ENCODE measurements at regions not wholly inside any gene's neighbourhood (a gene's known extent, or its start where the extent isn't known, plus 50 kb on each side); places are given as distances from the start of the nearest gene placed in this dataset.

DNA sequence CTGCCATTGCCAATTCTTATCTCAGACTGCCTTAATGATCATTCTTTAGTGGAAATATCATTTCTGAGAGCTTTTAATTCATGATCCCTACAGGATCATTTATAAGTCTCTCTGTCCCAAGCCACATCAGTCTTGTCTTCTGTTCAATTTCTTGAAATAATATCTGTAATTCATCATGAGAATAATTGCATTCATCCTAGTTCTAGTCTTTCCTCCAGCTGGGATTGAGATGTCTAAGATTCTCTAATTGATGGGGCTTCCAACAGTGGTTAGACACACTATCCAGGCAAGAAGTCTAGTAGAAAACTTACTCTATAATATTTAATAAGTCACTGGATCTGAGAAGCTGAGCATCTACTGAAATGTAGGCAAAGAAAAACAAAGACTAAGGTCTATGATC, 854.7 kb upstream of the ADGRL3 start (continued):
- TF ChIP-seq, protein P1, sequence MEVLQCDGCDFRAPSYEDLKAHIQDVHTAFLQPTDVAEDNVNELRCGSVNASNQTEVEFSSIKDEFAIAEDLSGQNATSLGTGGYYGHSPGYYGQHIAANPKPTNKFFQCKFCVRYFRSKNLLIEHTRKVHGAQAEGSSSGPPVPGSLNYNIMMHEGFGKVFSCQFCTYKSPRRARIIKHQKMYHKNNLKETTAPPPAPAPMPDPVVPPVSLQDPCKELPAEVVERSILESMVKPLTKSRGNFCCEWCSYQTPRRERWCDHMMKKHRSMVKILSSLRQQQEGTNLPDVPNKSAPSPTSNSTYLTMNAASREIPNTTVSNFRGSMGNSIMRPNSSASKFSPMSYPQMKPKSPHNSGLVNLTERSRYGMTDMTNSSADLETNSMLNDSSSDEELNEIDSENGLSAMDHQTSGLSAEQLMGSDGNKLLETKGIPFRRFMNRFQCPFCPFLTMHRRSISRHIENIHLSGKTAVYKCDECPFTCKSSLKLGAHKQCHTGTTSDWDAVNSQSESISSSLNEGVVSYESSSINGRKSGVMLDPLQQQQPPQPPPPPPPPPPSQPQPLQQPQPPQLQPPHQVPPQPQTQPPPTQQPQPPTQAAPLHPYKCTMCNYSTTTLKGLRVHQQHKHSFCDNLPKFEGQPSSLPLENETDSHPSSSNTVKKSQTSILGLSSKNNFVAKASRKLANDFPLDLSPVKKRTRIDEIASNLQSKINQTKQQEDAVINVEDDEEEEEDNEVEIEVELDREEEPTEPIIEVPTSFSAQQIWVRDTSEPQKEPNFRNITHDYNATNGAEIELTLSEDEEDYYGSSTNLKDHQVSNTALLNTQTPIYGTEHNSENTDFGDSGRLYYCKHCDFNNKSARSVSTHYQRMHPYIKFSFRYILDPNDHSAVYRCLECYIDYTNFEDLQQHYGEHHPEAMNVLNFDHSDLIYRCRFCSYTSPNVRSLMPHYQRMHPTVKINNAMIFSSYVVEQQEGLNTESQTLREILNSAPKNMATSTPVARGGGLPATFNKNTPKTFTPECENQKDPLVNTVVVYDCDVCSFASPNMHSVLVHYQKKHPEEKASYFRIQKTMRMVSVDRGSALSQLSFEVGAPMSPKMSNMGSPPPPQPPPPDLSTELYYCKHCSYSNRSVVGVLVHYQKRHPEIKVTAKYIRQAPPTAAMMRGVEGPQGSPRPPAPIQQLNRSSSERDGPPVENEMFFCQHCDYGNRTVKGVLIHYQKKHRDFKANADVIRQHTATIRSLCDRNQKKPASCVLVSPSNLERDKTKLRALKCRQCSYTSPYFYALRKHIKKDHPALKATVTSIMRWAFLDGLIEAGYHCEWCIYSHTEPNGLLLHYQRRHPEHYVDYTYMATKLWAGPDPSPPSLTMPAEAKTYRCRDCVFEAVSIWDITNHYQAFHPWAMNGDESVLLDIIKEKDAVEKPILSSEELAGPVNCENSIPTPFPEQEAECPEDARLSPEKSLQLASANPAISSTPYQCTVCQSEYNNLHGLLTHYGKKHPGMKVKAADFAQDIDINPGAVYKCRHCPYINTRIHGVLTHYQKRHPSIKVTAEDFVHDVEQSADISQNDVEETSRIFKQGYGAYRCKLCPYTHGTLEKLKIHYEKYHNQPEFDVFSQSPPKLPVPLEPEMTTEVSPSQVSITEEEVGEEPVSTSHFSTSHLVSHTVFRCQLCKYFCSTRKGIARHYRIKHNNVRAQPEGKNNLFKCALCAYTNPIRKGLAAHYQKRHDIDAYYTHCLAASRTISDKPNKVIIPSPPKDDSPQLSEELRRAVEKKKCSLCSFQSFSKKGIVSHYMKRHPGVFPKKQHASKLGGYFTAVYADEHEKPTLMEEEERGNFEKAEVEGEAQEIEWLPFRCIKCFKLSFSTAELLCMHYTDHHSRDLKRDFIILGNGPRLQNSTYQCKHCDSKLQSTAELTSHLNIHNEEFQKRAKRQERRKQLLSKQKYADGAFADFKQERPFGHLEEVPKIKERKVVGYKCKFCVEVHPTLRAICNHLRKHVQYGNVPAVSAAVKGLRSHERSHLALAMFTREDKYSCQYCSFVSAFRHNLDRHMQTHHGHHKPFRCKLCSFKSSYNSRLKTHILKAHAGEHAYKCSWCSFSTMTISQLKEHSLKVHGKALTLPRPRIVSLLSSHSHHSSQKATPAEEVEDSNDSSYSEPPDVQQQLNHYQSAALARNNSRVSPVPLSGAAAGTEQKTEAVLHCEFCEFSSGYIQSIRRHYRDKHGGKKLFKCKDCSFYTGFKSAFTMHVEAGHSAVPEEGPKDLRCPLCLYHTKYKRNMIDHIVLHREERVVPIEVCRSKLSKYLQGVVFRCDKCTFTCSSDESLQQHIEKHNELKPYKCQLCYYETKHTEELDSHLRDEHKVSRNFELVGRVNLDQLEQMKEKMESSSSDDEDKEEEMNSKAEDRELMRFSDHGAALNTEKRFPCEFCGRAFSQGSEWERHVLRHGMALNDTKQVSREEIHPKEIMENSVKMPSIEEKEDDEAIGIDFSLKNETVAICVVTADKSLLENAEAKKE (CRISPR knock-in tag; IDR thresholded peaks at IDR 0.05), result no peak

DNA sequence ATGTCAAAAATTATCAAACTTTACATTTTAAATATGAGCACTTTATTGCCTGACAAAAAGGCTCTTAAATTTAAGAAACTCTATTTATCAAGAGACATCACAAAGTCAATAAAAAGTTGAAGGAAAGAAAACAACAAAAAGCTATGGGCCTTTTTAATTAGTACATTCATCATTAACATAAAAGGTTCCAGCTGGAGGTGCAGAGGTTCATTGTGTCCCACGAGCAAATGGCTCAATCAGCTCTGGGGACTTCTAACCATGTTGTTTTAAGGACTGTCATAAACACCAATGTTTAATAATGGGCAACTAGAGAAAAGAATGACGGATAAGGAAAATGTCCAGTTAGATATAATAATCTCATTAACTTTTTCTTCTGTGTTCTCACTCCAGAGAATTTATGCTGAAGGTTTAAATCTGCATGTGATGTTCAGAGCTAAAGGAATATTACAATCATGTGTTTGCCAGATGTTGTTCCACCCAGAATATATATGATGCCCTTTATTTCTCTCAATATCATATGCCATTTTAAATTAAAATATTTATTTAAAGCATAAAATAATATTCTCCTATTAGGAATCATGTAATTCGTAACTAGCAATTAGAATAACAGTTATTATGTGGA, 840.3 kb upstream of the ADGRL3 start:
- Mint-ChIP-seq H3K4me1 (no peaks in the 10 kb centered on the region), H3K9me3 (peaks cover 14% of the 10 kb centered on the region), H3K27me3 (ENCODE audit: insufficient read depth, low read depth, poor library complexity) (no peaks in the 10 kb centered on the region), H3K27ac (no peak overlapping the region), H3K4me3 (no peak overlapping the region), H3K36me3 (ENCODE audit: low read depth) (no peaks in the 10 kb centered on the region; the same call in 2 of the 3 replicates)
- Histone ChIP-seq H3F3A (replicated peaks; ENCODE audit: low read depth) (no peaks in the 10 kb centered on the region), H3K79me2 (replicated peaks; ENCODE audit: insufficient read depth) (no peaks in the 10 kb centered on the region), H3K27ac (ENCODE audit: low read depth) (no peak overlapping the region), H3K4me1 (ENCODE audit: insufficient read depth) (no peaks in the 10 kb centered on the region), H3K36me3 (ENCODE audit: insufficient read depth) (no peaks in the 10 kb centered on the region; the same call in 1 of the 2 replicates), H3K4me3 (no peak overlapping the region), H3K27me3 (ENCODE audit: insufficient read depth) (no peaks in the 10 kb centered on the region), H3K4me2 (no peak overlapping the region), H2AFZ (no peak overlapping the region), H3K9me2 (ENCODE audit: insufficient read depth) (no peaks in the 10 kb centered on the region), H4K20me1 (replicated peaks; ENCODE audit: insufficient read depth) (no peaks in the 10 kb centered on the region)
- ATAC-seq (no peak), DNase-seq (ENCODE audit: low spot score) (no peak)
- TF ChIP-seq ZNF114 (CRISPR knock-in tag; IDR thresholded peaks at IDR 0.05), result no peak
- TF ChIP-seq ZNF331 (CRISPR knock-in tag; IDR thresholded peaks at IDR 0.05; ENCODE audit: low read depth), result no peak
- TF ChIP-seq, protein P1 (CRISPR knock-in tag; IDR thresholded peaks at IDR 0.05), result no peak
- no peak for TF ChIP-seq CREB1 (CRISPR knock-in tag; IDR thresholded peaks at IDR 0.05; ENCODE audit: low read depth)
- TF ChIP-seq NANOG (IDR thresholded peaks at IDR 0.05; ENCODE audit: borderline replicate concordance), result no peak
- TF ChIP-seq, protein P2, sequence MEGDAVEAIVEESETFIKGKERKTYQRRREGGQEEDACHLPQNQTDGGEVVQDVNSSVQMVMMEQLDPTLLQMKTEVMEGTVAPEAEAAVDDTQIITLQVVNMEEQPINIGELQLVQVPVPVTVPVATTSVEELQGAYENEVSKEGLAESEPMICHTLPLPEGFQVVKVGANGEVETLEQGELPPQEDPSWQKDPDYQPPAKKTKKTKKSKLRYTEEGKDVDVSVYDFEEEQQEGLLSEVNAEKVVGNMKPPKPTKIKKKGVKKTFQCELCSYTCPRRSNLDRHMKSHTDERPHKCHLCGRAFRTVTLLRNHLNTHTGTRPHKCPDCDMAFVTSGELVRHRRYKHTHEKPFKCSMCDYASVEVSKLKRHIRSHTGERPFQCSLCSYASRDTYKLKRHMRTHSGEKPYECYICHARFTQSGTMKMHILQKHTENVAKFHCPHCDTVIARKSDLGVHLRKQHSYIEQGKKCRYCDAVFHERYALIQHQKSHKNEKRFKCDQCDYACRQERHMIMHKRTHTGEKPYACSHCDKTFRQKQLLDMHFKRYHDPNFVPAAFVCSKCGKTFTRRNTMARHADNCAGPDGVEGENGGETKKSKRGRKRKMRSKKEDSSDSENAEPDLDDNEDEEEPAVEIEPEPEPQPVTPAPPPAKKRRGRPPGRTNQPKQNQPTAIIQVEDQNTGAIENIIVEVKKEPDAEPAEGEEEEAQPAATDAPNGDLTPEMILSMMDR (conservative IDR thresholded peaks at IDR 0.05; ENCODE audit: low read depth in 2 of 2), result no peak
- no peak for TF ChIP-seq STAT1 (IDR thresholded peaks at IDR 0.05; ENCODE audit: unreplicated experiment)
- TF ChIP-seq JUNB (IDR thresholded peaks at IDR 0.05; ENCODE audit: unreplicated experiment), result no peak
